Smooth muscle cell (in vitro differentiated cells): ENCODE measurements at regions not wholly inside any gene's neighbourhood (a gene's known extent, or its start where the extent isn't known, plus 50 kb on each side); places are given as distances from the start of the nearest gene placed in this dataset.

ENCODE experiments used
- DNase-seq: peaks from one replicate; lab custom pipeline; 2025; ENCODE audit not compliant: unreplicated experiment; lab: John Stamatoyannopoulos, UW
- H2AFZ ChIP-seq: fragments of 200-600 bp; sonication (generic); 2 replicates; pipeline ENCODE4 v1.6.0; 2016; ENCODE audit warnings: antibody characterized with exemption, low read depth, mild to moderate bottlenecking
- H3F3A ChIP-seq: fragments of 200-600 bp; sonication (generic); 2 replicates; pipeline ENCODE4 v1.6.0; 2017; ENCODE audit warnings: antibody characterized with exemption, low read depth
- H3K27ac ChIP-seq: fragments of 200-600 bp; sonication (generic); 2 replicates; pipeline ENCODE4 v1.5.1; 2016; ENCODE audit warnings: low read depth, mild to moderate bottlenecking
- H3K27me3 ChIP-seq: fragments of 200-600 bp; sonication (generic); 2 replicates; pipeline ENCODE4 v1.6.1; 2016; ENCODE audit warnings: low read depth, mild to moderate bottlenecking
- H3K36me3 ChIP-seq: fragments of 200-600 bp; sonication (generic); 2 replicates; pipeline ENCODE4 v1.5.1; 2016; ENCODE audit warnings: low read depth
- H3K4me1 ChIP-seq: fragments of 200-600 bp; sonication (generic); 2 replicates; pipeline ENCODE4 v1.5.1; 2016; ENCODE audit warnings: low read depth
- H3K4me2 ChIP-seq: fragments of 200-600 bp; sonication (generic); 2 replicates; pipeline ENCODE4 v1.6.0; 2016; ENCODE audit warnings: mild to moderate bottlenecking
- H3K4me3 ChIP-seq: fragments of 200-600 bp; sonication (generic); 2 replicates; pipeline ENCODE4 v1.5.1; 2016; ENCODE audit warnings: mild to moderate bottlenecking
- H3K79me2 ChIP-seq: fragments of 200-600 bp; sonication (generic); 2 replicates; pipeline ENCODE4 v1.6.0; 2016; ENCODE audit warnings: low read depth, mild to moderate bottlenecking
- H3K9ac ChIP-seq: fragments of 200-600 bp; sonication (generic); 2 replicates; pipeline ENCODE4 v1.6.0; 2016; ENCODE audit warnings: low read depth
- H3K9me3 ChIP-seq: fragments of 200-600 bp; sonication (generic); replicated peaks from 2 replicates; pipeline ENCODE4 v1.5.1; 2016; ENCODE audit warnings: low read depth
- H4K20me1 ChIP-seq: fragments of 200-600 bp; sonication (generic); 2 replicates; pipeline ENCODE4 v1.6.0; 2016; ENCODE audit warnings: low read depth
- WGBS: methylation state at CpG from one replicate; pipeline ENCODE4 v1.1.7; 2016; ENCODE audit warnings: low lambda C conversion rate; 5-methylcytosine and 5-hydroxymethylcytosine counted together
- TF ChIP-seq, protein P1 (sequence below): fragments of 200-600 bp; sonication (generic); IDR thresholded peaks from 2 replicates; pipeline ENCODE4 v1.5.1; 2017; ENCODE audit warnings: borderline replicate concordance, mild to moderate bottlenecking, antibody characterized with exemption; ENCODE audit not compliant: insufficient read depth, poor library complexity, severe bottlenecking

DNA sequence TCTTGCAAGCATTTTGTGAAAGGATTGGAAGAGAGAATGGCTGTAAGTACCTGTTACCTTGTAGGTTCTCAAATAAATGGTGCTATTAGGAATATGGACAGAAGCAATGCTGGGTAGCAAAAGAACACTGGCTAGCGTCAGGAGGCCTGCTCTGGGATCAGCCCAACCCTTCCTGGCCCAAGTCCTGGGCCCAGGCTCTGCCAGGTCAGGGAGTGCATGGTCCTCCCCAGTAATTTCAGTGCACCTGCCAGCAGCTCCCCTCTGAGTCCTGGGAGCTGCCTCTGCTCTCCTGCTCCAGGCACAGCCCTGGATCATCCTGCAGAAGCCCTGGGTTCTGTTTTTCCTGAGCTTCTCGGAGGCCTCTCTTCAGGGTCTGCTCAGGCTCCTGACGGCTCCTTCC is 89.5 kb upstream of the ARAP3 start:
- WGBS = 82% methylated on average over 3 of the region's 3 CpGs
- no peak overlapping the region for H3K4me2 ChIP-seq
- no peak overlapping the region for H3K27ac ChIP-seq
- no peaks in the 10 kb centered on the region for H3F3A ChIP-seq
- H3K36me3 ChIP-seq = no peaks in the 10 kb centered on the region
- H3K4me1 ChIP-seq = peaks cover 9% of the 10 kb centered on the region
- no peak overlapping the region for H3K4me3 ChIP-seq
- no peaks in the 10 kb centered on the region for H3K27me3 ChIP-seq
- no peak overlapping the region for H2AFZ ChIP-seq
- no peaks in the 10 kb centered on the region for H3K79me2 ChIP-seq
- TF ChIP-seq, protein P1, sequence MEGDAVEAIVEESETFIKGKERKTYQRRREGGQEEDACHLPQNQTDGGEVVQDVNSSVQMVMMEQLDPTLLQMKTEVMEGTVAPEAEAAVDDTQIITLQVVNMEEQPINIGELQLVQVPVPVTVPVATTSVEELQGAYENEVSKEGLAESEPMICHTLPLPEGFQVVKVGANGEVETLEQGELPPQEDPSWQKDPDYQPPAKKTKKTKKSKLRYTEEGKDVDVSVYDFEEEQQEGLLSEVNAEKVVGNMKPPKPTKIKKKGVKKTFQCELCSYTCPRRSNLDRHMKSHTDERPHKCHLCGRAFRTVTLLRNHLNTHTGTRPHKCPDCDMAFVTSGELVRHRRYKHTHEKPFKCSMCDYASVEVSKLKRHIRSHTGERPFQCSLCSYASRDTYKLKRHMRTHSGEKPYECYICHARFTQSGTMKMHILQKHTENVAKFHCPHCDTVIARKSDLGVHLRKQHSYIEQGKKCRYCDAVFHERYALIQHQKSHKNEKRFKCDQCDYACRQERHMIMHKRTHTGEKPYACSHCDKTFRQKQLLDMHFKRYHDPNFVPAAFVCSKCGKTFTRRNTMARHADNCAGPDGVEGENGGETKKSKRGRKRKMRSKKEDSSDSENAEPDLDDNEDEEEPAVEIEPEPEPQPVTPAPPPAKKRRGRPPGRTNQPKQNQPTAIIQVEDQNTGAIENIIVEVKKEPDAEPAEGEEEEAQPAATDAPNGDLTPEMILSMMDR = no peak
- H4K20me1 ChIP-seq = no peaks in the 10 kb centered on the region
- no peak overlapping the region for H3K9ac ChIP-seq
- DNase-seq = no peak
- no peaks in the 10 kb centered on the region for H3K9me3 ChIP-seq

DNA sequence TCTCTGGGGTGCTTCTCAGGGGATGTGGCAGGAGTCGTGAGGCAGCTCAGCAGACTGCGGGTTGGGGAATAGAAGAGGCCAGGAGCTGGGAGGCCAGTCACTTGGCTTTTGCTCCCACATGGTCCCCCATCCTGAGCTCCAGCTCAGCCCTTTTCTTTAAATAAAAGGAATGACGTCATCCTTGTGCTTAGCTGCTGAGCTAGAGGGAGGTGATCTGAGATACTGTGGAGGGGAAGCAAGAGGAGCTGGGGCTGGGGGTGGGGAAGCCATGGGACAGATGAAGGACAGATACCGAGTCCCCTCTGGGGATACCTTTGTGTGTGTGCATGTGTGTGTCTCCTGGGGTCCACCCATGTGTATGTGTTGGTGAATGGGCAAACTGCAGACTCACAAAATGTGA is 89.0 kb upstream of the ARAP3 start:
- no peaks in the 10 kb centered on the region for H3F3A ChIP-seq
- H3K4me2 ChIP-seq = no peak overlapping the region
- no peaks in the 10 kb centered on the region for H3K36me3 ChIP-seq
- no peak overlapping the region for H2AFZ ChIP-seq
- no peaks in the 10 kb centered on the region for H3K79me2 ChIP-seq
- H3K9me3 ChIP-seq = no peaks in the 10 kb centered on the region
- H3K27ac ChIP-seq = no peak overlapping the region
- 57% methylated on average over 4 of the region's 4 CpGs for WGBS
- no peak overlapping the region for H3K4me3 ChIP-seq
- H4K20me1 ChIP-seq = no peaks in the 10 kb centered on the region
- H3K9ac ChIP-seq = no peak overlapping the region
- H3K4me1 ChIP-seq = peaks cover 9% of the 10 kb centered on the region
- H3K27me3 ChIP-seq = no peaks in the 10 kb centered on the region
- DNase-seq = no peak
- TF ChIP-seq, protein P1 = no peak

DNA sequence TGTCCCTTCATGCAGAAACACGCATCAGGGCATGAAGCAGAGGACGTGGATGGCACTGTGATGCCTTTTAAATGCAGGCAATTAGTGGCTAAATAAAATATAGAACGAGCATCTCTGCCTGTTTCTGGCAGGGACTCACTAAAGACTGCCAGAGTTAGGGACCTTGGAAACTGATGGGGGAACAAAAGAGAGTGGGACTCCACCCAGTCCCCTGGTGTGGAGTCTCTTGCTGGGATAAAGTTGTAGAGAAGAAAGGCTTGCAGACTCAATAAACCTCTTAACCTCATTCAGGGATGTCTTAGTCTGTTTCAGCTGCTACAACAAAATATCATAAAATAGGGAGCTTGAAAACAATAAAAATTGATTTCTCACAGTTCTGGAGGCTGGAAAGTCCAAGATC is 87.6 kb upstream of the ARAP3 start:
- 79% methylated on average over 3 of the region's 3 CpGs for WGBS
- Histone ChIP-seq H3K27me3 (no peaks in the 10 kb centered on the region), H3K36me3 (no peaks in the 10 kb centered on the region), H3K9me3 (no peaks in the 10 kb centered on the region), H3K4me3 (no peak overlapping the region), H3F3A (no peaks in the 10 kb centered on the region), H3K27ac (no peak overlapping the region), H3K4me2 (no peak overlapping the region), H2AFZ (no peak overlapping the region), H3K79me2 (no peaks in the 10 kb centered on the region), H3K4me1 (peaks cover 9% of the 10 kb centered on the region), H3K9ac (no peak overlapping the region), H4K20me1 (no peaks in the 10 kb centered on the region)
- TF ChIP-seq, protein P1 = no peak
- no peak for DNase-seq

DNA sequence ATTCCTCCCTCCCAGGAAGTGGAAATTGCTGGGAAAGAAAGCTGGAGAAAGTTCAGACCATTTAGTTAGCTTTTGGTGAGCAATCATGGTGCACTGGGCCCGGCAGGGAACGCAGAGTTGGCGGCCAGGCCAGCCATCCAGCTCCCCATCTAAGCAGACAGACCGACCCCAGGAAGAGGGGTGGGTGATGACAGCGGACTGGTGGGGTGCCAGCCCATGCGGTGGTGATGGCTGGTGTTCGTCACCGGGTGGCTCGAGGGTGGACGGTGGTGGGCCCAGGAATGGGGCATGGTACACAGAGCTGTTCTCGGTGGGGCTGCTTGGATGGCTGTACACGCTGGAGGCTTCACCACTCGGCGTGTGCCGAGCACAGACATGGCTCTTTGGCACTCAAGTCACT is 85.6 kb upstream of the ARAP3 start:
- WGBS = 97% methylated on average over 14 of the region's 15 CpGs
- no peak overlapping the region for H3K27ac ChIP-seq

More for the DNA sequence above, 85.6 kb upstream of the ARAP3 start:
- Histone ChIP-seq H3K4me1 (peaks cover 9% of the 10 kb centered on the region), H3K27me3 (peaks cover 8% of the 10 kb centered on the region), H3K4me3 (no peak overlapping the region), H3K4me2 (no peak overlapping the region), H3K79me2 (no peaks in the 10 kb centered on the region), H3F3A (no peaks in the 10 kb centered on the region), H4K20me1 (no peaks in the 10 kb centered on the region), H2AFZ (no peak overlapping the region), H3K9ac (no peak overlapping the region), H3K9me3 (no peaks in the 10 kb centered on the region), H3K36me3 (no peaks in the 10 kb centered on the region)
- TF ChIP-seq, protein P1 = no peak
- no peak for DNase-seq
